ENCODE measurements at regions not wholly inside any gene's neighbourhood (a gene's known extent, or its start where the extent isn't known, plus 50 kb on each side); places are given as distances from the start of the nearest gene placed in this dataset.

DNA sequence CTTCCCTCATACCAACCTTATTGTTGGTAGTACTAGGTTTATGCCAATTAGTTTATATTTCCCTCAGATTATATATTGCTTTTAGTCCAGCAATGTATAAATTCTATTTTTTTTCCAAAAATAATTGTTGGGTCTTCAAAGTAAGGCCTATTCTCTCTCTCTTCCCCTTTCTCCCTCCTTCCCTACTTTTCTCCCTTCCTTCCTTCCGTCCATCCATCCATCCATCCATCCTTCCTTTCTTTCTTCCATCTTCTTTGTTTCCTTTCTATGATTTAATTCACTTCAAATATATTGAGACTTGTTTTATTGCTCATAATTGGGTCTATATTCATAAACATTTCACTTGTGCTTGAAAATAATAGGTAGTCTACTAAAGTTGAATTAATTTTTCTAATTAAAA lies 1259.2 kb downstream of the FSCB start:
- TF ChIP-seq CTCF (conservative IDR thresholded peaks at IDR 0.05; ENCODE audit: low read depth in 2 of 2) = no peak
- no peak for TF ChIP-seq POLR2AphosphoS5 (IDR thresholded peaks at IDR 0.05; ENCODE audit: low read depth)
- TF ChIP-seq EZH2 (IDR thresholded peaks at IDR 0.05; ENCODE audit: low read depth, unreplicated experiment) = no peak
- no peak for TF ChIP-seq REST (IDR thresholded peaks at IDR 0.05; ENCODE audit: unreplicated experiment)

Measured in GM23338 (cell line).